ENCODE measurements at regions not wholly inside any gene's neighbourhood (a gene's known extent, or its start where the extent isn't known, plus 50 kb on each side); places are given as distances from the start of the nearest gene placed in this dataset.
"Not testable (repeated sequence)": the region's sequence is repeated elsewhere in the genome, so short reads cannot be mapped to it uniquely, and the experiment has no call there.

GRCh38 chr22:23473901-23474300 lies 106.2 kb downstream of the IGLL1 start (continued):
- TF ChIP-seq NR3C1 (IDR thresholded peaks at IDR 0.05) (no peak), KDM1A (IDR thresholded peaks at IDR 0.05; ENCODE audit: low read depth) (no peak), MAZ (IDR thresholded peaks at IDR 0.05; ENCODE audit: borderline replicate concordance, low read depth, low read length) (no peak), CBX2 (IDR thresholded peaks at IDR 0.05; ENCODE audit: borderline replicate concordance, low read depth) (no peak), NPAS2 (CRISPR knock-in tag; IDR thresholded peaks at IDR 0.05; ENCODE audit: borderline replicate concordance) (no peak), BHLHE40 (IDR thresholded peaks at IDR 0.05; ENCODE audit: low read depth, low read length) (no peak), KDM5A (IDR thresholded peaks at IDR 0.05) (no peak), MYC (IDR thresholded peaks at IDR 0.05; ENCODE audit: borderline replicate concordance, low read length) (no peak), PHF8 (IDR thresholded peaks at IDR 0.05; ENCODE audit: borderline replicate concordance, low read depth) (no peak)
- TF ChIP-seq, protein P1, sequence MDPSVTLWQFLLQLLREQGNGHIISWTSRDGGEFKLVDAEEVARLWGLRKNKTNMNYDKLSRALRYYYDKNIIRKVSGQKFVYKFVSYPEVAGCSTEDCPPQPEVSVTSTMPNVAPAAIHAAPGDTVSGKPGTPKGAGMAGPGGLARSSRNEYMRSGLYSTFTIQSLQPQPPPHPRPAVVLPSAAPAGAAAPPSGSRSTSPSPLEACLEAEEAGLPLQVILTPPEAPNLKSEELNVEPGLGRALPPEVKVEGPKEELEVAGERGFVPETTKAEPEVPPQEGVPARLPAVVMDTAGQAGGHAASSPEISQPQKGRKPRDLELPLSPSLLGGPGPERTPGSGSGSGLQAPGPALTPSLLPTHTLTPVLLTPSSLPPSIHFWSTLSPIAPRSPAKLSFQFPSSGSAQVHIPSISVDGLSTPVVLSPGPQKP (IDR thresholded peaks at IDR 0.05; ENCODE audit: low read depth, low read length) = no peak
- TF ChIP-seq, protein P2, sequence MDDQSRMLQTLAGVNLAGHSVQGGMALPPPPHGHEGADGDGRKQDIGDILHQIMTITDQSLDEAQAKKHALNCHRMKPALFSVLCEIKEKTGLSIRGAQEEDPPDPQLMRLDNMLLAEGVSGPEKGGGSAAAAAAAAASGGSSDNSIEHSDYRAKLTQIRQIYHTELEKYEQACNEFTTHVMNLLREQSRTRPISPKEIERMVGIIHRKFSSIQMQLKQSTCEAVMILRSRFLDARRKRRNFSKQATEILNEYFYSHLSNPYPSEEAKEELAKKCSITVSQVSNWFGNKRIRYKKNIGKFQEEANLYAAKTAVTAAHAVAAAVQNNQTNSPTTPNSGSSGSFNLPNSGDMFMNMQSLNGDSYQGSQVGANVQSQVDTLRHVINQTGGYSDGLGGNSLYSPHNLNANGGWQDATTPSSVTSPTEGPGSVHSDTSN (IDR thresholded peaks at IDR 0.05) = no peak
- TF ChIP-seq, protein P3, sequence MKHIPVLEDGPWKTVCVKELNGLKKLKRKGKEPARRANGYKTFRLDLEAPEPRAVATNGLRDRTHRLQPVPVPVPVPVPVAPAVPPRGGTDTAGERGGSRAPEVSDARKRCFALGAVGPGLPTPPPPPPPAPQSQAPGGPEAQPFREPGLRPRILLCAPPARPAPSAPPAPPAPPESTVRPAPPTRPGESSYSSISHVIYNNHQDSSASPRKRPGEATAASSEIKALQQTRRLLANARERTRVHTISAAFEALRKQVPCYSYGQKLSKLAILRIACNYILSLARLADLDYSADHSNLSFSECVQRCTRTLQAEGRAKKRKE (CRISPR knock-in tag; IDR thresholded peaks at IDR 0.05; ENCODE audit: low read depth) = no peak

GRCh38 chr22:23472376-23472775 lies 107.7 kb downstream of the IGLL1 start:
- FAIRE-seq; POLR2A ChIA-PET; H3K9me3 ChIP-seq; ATAC-seq; H3K4me1 ChIP-seq; H3K27ac ChIP-seq; H3K4me2 ChIP-seq; DNase-seq (ENCODE audit: low read depth in 1 of 2, low spot score in 1 of 2); H3K4me3 ChIP-seq: not testable (repeated sequence)
- CTCF ChIA-PET = interaction anchor here (0.6 to 0.7 kb wide), 2 partner anchors 16 to 20 kb away, joined by 3 read pairs; no protein-coding TSS in a partner anchor
- 87% methylated on average over 7 of the region's 7 CpGs for WGBS (ENCODE audit: missing lambda C conversion rate)

GRCh38 chr22:23471698-23472097 lies 108.4 kb downstream of the IGLL1 start:
- 81% methylated on average over 3 of the region's 3 CpGs for WGBS (ENCODE audit: missing lambda C conversion rate)
- TF ChIP-seq, protein P4, sequence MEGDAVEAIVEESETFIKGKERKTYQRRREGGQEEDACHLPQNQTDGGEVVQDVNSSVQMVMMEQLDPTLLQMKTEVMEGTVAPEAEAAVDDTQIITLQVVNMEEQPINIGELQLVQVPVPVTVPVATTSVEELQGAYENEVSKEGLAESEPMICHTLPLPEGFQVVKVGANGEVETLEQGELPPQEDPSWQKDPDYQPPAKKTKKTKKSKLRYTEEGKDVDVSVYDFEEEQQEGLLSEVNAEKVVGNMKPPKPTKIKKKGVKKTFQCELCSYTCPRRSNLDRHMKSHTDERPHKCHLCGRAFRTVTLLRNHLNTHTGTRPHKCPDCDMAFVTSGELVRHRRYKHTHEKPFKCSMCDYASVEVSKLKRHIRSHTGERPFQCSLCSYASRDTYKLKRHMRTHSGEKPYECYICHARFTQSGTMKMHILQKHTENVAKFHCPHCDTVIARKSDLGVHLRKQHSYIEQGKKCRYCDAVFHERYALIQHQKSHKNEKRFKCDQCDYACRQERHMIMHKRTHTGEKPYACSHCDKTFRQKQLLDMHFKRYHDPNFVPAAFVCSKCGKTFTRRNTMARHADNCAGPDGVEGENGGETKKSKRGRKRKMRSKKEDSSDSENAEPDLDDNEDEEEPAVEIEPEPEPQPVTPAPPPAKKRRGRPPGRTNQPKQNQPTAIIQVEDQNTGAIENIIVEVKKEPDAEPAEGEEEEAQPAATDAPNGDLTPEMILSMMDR (IDR thresholded peaks at IDR 0.05) = no peak
- TF ChIP-seq HES2 (IDR thresholded peaks at IDR 0.05) = no peak
- TF ChIP-seq EP300 (IDR thresholded peaks at IDR 0.05) = no peak
- TF ChIP-seq, protein P1 (IDR thresholded peaks at IDR 0.05; ENCODE audit: low read depth, low read length) = no peak
- TF ChIP-seq MYC (IDR thresholded peaks at IDR 0.05; ENCODE audit: borderline replicate concordance, low read length) = no peak
- no peak for TF ChIP-seq HOXA7 (CRISPR knock-in tag; IDR thresholded peaks at IDR 0.05)
- no peak for TF ChIP-seq EHF (CRISPR knock-in tag; IDR thresholded peaks at IDR 0.05)
- no peak for TF ChIP-seq TP53 (CRISPR knock-in tag; IDR thresholded peaks at IDR 0.05)
- no peak for TF ChIP-seq MAFK (IDR thresholded peaks at IDR 0.05; ENCODE audit: partially characterized antibody)
- no peak for TF ChIP-seq HMGXB4 (CRISPR knock-in tag; IDR thresholded peaks at IDR 0.05; ENCODE audit: borderline replicate concordance)
- no peak for TF ChIP-seq CHD4 (IDR thresholded peaks at IDR 0.05; ENCODE audit: borderline replicate concordance)
- TF ChIP-seq RAD21 (conservative IDR thresholded peaks at IDR 0.05 in 1 of 2, IDR thresholded peaks at IDR 0.05 in 1 of 2) = no peak
- TF ChIP-seq USF2 (IDR thresholded peaks at IDR 0.05) = no peak
- TF ChIP-seq NPAS2 (CRISPR knock-in tag; IDR thresholded peaks at IDR 0.05; ENCODE audit: borderline replicate concordance) = no peak
- TF ChIP-seq HDAC2 (IDR thresholded peaks at IDR 0.05) = no peak
- ATAC-seq = no peak
- H3K4me2 ChIP-seq = no peak overlapping the region
- POLR2A ChIA-PET = no interaction called here
- DNase-seq (ENCODE audit: low read depth in 1 of 2, low spot score in 1 of 2) = no peak
- no peak for FAIRE-seq
- no peak overlapping the region for H3K27ac ChIP-seq
- H3K4me3 ChIP-seq = no peak overlapping the region
- H3K9me3 ChIP-seq = no peaks in the 10 kb centered on the region
- H3K4me1 ChIP-seq = no peaks in the 10 kb centered on the region
- CTCF ChIA-PET = no interaction called here

Data from A549 (cell line).